ENCODE measurements at regions not wholly inside any gene's neighbourhood (a gene's known extent, or its start where the extent isn't known, plus 50 kb on each side); places are given as distances from the start of the nearest gene placed in this dataset.

DNA sequence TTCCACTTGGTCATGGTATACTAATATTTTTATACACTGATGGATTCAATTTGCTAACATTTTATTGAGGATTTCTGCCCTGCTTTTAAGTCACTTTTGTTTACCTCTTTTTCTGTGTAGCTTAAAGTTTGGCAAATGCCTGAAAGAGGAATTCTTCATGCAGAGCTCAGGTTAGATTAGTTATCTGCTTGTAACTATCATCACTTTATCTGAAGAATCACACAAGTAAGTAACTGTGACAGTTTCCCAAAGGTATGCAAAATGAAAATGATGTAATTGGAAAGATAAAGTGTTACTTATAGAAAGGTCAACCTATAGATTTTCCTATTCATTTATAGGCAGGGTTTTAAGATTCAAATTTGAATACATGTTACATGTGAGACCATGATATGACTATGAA lies 188.8 kb upstream of the ACTBL2 start:
- DNase-seq, result no peak
- TF ChIP-seq, protein P1, sequence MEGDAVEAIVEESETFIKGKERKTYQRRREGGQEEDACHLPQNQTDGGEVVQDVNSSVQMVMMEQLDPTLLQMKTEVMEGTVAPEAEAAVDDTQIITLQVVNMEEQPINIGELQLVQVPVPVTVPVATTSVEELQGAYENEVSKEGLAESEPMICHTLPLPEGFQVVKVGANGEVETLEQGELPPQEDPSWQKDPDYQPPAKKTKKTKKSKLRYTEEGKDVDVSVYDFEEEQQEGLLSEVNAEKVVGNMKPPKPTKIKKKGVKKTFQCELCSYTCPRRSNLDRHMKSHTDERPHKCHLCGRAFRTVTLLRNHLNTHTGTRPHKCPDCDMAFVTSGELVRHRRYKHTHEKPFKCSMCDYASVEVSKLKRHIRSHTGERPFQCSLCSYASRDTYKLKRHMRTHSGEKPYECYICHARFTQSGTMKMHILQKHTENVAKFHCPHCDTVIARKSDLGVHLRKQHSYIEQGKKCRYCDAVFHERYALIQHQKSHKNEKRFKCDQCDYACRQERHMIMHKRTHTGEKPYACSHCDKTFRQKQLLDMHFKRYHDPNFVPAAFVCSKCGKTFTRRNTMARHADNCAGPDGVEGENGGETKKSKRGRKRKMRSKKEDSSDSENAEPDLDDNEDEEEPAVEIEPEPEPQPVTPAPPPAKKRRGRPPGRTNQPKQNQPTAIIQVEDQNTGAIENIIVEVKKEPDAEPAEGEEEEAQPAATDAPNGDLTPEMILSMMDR (IDR thresholded peaks at IDR 0.05; ENCODE audit: low read depth, low read length), result no peak
- no peaks in the 10 kb centered on the region for H3K27me3 ChIP-seq
- peaks cover 5% of the 10 kb centered on the region for H3K4me1 ChIP-seq
- H3K36me3 ChIP-seq, result no peaks in the 10 kb centered on the region
- H3K9me3 ChIP-seq, result no peaks in the 10 kb centered on the region
- no peak overlapping the region for H3K4me3 ChIP-seq (ENCODE audit: low read depth, low read length)

DNA sequence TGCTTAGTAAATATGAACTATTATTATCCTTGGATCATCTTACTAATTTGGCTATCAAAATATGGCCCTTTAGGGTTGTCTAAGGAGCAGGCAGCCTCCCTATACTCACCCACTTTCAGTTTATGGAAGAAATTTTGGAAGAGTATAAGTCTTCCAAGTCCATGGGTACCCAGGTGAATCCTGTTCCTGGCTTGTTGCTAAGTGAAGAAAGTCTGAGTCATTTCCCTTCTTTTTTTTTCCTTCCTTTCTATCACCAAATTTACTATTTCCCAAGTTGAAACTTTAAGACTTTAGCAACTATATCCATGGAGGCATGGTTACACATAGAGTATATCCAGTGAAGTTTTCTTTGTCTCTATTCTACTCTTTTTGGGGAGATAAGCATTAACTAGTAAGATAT lies 184.0 kb upstream of the ACTBL2 start:
- no peaks in the 10 kb centered on the region; the same call in 1 of the 2 replicates for H3K4me1 ChIP-seq
- no peaks in the 10 kb centered on the region for H3K9me3 ChIP-seq
- TF ChIP-seq, protein P1 (IDR thresholded peaks at IDR 0.05; ENCODE audit: low read depth, low read length), result no peak
- no peaks in the 10 kb centered on the region for H3K27me3 ChIP-seq
- H3K4me3 ChIP-seq (ENCODE audit: low read depth, low read length), result no peak overlapping the region
- no peaks in the 10 kb centered on the region for H3K36me3 ChIP-seq
- no peak for DNase-seq

DNA sequence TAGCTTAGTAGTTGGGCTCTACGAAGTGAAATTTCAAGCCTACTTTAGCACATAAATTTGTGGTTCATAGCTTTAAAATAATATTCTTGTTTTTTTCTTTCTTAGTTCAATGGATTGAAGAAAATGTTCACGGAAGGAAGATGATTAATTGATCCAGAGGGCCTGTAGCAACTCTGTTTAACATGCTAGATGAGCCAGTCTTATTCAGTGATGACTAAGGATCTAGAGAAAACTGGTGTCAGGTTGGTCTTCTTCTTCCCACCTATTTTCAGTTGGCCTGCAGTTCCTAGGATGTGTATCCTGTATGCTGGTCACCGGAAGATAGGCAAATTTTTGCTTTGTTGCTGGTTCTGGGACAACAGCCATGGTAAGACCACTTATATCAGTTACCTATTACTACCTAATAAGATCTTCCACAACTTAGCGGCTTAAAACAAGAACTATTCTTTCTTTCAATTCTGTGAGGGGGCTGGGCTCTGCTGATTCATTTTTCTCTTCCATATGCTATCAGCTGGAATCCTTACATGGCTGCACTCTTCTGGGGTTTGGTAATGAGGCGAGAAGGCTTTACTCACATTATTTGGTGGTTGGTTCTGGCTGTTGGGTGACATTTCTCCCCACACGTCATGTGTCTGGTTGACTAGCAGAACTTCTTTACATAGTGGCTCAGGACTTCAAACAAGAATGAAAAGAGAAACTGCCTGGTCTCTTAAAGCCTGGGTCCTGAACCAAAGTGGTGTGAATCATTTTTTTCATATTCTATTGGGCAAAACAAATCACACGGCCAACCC lies 182.7 kb upstream of the ACTBL2 start:
- DNase-seq, result no peak
- H3K27me3 ChIP-seq, result no peaks in the 10 kb centered on the region; the same call in 1 of the 2 replicates

DNA sequence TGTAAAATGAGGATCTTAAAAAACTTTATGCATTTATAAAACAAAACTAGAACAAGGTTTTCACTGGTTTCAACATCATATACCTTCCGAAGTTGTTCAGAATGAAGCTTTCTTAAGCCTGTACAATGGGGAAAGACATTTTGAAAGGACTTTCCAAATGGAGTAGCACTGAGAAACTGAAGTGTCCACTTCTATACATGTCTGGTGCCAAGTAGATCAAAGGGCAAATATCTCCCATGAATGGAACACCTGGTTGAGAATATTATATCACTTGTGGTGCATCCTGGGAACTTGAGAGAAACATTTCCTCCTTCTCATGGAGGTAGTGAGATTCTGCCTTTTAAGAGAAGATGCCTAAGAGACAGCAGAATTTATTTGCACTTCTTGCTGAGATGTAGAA lies 182.1 kb upstream of the ACTBL2 start:
- Histone ChIP-seq H3K4me1 (no peaks in the 10 kb centered on the region; the same call in 1 of the 2 replicates), H3K4me3 (ENCODE audit: low read depth, low read length) (no peak overlapping the region), H3K36me3 (no peaks in the 10 kb centered on the region), H3K9me3 (no peaks in the 10 kb centered on the region; the same call in 1 of the 2 replicates), H3K27me3 (no peaks in the 10 kb centered on the region; the same call in 1 of the 2 replicates)
- DNase-seq, result no peak
- TF ChIP-seq, protein P1 (IDR thresholded peaks at IDR 0.05; ENCODE audit: low read depth, low read length), result no peak

More for the DNA sequence above, 182.7 kb upstream of the ACTBL2 start:
- Histone ChIP-seq H3K4me1 (no peaks in the 10 kb centered on the region; the same call in 1 of the 2 replicates), H3K4me3 (ENCODE audit: low read depth, low read length) (no peak overlapping the region), H3K9me3 (no peaks in the 10 kb centered on the region; the same call in 1 of the 2 replicates), H3K36me3 (no peaks in the 10 kb centered on the region)
- TF ChIP-seq, protein P1 (IDR thresholded peaks at IDR 0.05; ENCODE audit: low read depth, low read length), result no peak

DNA sequence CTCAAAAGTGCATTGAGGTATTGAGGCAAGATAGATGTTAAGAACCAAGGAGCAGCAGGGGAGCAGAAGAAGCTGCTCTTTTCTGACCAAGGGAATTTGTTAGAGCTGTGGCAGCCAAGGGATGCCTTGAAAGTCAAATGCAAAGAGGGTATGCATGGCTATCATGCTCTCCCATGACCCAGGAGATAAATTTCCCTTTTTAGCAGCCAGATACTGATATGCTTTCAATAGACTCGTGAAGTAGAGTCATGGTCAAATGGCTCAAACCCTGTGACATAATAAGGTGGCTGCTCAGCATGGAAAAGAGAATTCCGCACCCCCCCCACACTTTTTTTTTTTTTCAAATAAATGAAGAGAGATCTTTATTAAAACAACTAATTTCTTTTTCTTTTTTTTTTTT lies 180.9 kb upstream of the ACTBL2 start:
- DNase-seq, result no peak
- TF ChIP-seq, protein P1 (IDR thresholded peaks at IDR 0.05; ENCODE audit: low read depth, low read length), result no peak
- H3K4me3 ChIP-seq (ENCODE audit: low read depth, low read length), result no peak overlapping the region
- H3K27me3 ChIP-seq, result no peaks in the 10 kb centered on the region; the same call in 1 of the 2 replicates
- no peaks in the 10 kb centered on the region; the same call in 1 of the 2 replicates for H3K4me1 ChIP-seq
- H3K9me3 ChIP-seq, result no peaks in the 10 kb centered on the region; the same call in 1 of the 2 replicates
- H3K36me3 ChIP-seq, result no peaks in the 10 kb centered on the region

DNA sequence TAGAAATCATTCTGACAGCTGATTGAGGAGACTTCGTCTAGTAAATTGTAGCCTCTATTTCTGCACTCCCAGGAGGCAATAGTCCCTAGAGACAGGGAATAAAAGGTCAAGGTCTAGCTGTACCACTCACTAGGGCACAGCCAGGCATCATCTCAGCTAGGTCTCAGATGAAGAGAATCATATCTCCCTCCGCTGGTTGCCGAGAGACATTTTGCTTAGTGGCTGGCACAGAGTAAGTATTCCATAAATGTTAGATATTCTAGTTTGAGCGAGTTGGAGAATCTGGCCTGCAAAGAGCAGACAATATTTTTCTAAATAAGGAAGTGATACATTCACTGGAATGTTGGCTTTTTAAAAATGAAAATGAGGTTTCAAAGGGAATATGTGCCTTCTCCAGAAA lies 180.4 kb upstream of the ACTBL2 start:
- TF ChIP-seq, protein P1 (IDR thresholded peaks at IDR 0.05; ENCODE audit: low read depth, low read length), result no peak
- H3K36me3 ChIP-seq, result no peaks in the 10 kb centered on the region
- no peak for DNase-seq

More for the DNA sequence above, 180.4 kb upstream of the ACTBL2 start:
- no peak overlapping the region for H3K4me3 ChIP-seq (ENCODE audit: low read depth, low read length)
- no peaks in the 10 kb centered on the region; the same call in 1 of the 2 replicates for H3K4me1 ChIP-seq
- H3K9me3 ChIP-seq, result no peaks in the 10 kb centered on the region; the same call in 1 of the 2 replicates
- H3K27me3 ChIP-seq, result no peaks in the 10 kb centered on the region; the same call in 1 of the 2 replicates
